D721Med (cell line): ENCODE measurements at regions not wholly inside any gene's neighbourhood (a gene's known extent, or its start where the extent isn't known, plus 50 kb on each side); places are given as distances from the start of the nearest gene placed in this dataset.

Experiments used
- DNase-seq: peaks from one replicate; pipeline ENCODE4 v3.0.0; 2011; ENCODE audit warnings: low spot score; ENCODE audit not compliant: insufficient read length
- FAIRE-seq: peaks from 2 replicates; lab custom pipeline; 2011; peaks lifted over from hg19 to GRCh38; lab: Jason Lieb, UNC
- TF ChIP-seq, protein P1 (sequence below): IDR thresholded peaks from 2 replicates; pipeline ENCODE4 v1.5.1; 2012; ENCODE audit warnings: mild to moderate bottlenecking, control low read depth; ENCODE audit not compliant: insufficient read depth; ENCODE audit errors: missing control alignments

DNA sequence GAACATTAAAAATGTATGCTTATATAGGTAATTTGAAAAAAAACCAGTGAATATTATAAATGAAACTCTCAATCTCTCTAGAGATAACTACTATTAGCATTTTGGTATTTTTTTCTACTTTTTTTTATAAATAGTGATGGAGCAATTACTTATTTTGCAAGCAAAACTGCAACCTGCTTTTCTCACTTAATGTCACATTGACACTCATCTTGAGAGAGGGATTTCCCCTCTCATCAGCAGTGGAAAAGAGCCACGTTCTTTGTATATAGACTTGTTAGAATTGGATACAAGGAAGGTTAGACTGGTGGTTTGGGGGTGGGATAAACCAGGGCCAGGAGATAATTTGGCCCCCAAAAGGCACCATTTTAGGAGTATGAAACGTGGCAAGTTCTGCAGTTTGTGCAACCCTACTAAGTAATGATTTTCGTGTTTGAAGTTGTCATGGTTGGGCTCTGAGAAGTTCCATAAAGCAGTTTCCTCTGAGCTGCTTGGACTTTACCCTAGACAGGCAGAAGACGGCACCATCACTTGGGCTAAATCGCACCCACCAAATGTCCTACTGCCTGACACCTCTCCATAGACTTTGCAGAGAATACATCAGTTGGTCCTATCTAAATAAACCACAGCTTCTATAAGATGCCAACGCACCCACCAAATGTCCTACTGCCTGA lies 194.0 kb downstream of the ACTR3 start:
- no peak for DNase-seq
- TF ChIP-seq, protein P1, sequence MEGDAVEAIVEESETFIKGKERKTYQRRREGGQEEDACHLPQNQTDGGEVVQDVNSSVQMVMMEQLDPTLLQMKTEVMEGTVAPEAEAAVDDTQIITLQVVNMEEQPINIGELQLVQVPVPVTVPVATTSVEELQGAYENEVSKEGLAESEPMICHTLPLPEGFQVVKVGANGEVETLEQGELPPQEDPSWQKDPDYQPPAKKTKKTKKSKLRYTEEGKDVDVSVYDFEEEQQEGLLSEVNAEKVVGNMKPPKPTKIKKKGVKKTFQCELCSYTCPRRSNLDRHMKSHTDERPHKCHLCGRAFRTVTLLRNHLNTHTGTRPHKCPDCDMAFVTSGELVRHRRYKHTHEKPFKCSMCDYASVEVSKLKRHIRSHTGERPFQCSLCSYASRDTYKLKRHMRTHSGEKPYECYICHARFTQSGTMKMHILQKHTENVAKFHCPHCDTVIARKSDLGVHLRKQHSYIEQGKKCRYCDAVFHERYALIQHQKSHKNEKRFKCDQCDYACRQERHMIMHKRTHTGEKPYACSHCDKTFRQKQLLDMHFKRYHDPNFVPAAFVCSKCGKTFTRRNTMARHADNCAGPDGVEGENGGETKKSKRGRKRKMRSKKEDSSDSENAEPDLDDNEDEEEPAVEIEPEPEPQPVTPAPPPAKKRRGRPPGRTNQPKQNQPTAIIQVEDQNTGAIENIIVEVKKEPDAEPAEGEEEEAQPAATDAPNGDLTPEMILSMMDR: no peak
- no peak for FAIRE-seq

DNA sequence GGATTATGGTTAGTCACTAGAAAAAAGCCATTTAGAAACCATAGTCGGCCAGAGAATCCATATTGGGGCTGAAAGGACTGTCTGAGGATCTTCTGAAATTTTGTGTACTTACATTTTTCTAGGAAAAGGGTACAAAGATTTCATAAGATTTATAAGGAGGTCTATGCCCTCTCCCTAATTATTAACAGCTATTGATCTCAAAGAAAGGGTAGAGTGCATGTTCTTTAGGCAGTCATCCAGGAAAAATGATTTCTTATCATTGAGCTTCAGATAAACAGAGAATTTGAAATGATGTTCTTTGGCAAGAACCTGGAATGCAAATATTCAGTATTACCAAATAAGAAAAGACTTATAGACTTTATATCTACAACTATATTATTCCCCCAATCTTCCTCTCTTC lies 195.3 kb downstream of the ACTR3 start:
- no peak for FAIRE-seq
- TF ChIP-seq, protein P1: no peak
- no peak for DNase-seq

DNA sequence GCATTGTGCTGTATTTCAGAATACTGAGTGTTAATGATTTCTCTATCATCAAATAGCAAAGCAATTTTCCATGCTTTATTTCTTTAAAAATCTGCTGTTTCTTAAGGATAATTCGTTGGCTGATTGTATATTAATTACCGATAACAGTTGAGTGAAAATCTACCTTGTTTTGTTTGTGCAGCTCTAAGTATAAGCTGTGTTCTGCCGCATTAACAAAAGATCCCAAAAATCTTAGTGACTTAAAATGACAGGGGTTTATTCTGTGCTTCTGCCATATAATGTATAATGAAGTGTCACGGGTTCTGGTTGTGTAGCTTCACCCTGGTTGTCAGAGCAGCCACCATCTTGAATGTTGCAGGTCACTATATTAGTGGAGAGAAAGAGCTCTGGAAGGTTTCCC lies 196.1 kb downstream of the ACTR3 start:
- no peak for FAIRE-seq
- TF ChIP-seq, protein P1: no peak
- DNase-seq: no peak

DNA sequence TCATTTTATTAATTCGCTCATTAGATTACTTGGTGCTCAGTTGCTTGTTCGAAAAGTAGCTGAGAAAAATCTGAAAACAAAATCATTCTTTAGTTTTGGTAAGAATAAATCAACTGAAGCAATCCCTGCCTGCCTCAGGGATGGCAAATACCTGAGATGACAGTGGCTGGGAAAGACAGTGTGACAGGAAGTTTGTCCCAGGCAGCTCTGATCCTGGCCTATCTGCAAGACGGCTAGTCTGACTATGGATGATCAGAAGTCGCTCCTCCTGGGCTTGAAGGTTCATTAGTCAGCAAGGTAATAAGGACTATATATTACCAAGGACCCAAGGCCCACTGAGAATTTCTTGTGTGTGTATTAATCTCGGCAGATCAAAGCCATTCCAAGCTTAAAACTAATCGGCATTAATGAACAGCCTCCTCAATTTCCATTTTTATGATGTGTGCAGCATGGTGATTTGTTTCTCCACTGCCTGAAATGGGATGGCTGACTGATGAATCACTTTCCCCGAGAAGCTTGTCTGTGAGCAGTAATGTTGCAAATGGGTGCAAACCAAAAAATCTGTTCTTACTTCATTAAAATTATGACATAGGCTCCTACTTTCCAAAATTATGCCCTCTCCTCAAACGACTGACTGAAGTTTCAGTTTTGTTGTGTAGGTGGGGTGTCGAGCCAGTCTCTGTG lies 199.9 kb downstream of the ACTR3 start:
- FAIRE-seq: no peak
- TF ChIP-seq, protein P1: no peak
- DNase-seq: no peak

DNA sequence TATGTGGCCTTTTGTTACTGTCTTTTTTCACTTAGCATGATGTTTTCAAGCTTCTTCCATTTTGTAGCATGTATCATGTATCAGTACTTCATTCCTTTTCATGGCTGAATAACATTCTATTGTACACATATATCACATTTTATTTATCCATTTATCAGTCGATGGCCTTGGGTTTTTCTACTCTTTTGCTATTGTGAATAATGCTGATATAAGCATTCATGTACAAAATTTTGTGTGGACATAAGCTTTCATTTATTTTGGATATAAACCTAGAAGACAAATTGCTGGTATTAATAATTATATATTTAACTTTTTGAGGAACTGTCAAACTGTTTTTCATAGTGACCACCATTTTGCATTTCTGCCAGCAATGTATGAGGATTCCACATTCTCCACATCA lies 201.1 kb downstream of the ACTR3 start:
- FAIRE-seq: no peak
- TF ChIP-seq, protein P1: no peak
- no peak for DNase-seq

DNA sequence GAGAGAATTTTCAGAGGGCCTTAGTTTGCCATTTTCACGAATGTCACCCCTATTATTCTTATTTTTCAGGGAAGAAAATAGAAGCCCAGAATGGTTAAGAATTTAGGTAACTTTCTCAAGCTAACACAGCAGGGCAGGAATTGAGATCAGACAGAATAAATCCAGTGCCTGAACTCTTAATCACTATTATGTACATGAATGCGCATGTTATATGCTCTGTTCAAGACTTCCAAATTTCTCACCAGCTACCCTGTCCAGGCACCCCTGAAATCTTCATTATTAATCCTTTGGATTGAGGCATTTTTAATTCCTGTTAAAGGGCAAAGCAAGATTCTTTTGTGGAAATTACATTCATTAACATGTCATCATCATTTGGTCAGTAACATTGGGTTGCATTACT lies 218.4 kb downstream of the ACTR3 start:
- DNase-seq: no peak
- TF ChIP-seq, protein P1: no peak
- no peak for FAIRE-seq

DNA sequence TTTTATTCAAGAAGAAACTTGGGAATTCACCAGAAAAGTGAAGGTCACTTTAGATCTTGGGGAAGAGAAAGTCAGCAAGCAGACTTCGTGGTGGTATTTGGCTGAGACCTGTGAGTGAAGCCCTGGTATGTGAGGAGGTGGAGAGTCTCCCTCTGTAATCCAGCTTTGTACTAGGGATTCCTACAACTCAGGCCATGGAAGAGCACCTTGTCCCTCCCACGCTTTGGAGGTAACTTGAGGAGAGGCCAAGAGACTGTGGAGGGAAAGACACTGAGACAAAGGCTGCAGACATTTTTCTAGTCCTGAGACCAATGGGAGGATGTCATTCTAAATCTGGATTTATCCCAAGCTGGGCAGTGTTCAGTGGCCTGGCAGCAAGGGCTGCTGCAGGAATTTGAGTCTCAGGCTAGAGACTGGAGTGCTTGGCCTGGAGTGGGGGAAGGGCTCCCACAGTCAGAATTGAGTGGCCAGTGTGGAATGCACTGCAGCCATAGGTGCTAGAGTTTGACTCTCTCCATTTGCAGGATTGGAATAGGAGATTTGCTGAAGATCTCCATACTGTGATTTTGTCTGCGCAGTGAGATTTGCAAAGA lies 219.0 kb downstream of the ACTR3 start:
- no peak for FAIRE-seq
- DNase-seq: no peak
- TF ChIP-seq, protein P1: no peak
